ENCODE measurements at regions not wholly inside any gene's neighbourhood (a gene's known extent, or its start where the extent isn't known, plus 50 kb on each side); places are given as distances from the start of the nearest gene placed in this dataset.

DNA sequence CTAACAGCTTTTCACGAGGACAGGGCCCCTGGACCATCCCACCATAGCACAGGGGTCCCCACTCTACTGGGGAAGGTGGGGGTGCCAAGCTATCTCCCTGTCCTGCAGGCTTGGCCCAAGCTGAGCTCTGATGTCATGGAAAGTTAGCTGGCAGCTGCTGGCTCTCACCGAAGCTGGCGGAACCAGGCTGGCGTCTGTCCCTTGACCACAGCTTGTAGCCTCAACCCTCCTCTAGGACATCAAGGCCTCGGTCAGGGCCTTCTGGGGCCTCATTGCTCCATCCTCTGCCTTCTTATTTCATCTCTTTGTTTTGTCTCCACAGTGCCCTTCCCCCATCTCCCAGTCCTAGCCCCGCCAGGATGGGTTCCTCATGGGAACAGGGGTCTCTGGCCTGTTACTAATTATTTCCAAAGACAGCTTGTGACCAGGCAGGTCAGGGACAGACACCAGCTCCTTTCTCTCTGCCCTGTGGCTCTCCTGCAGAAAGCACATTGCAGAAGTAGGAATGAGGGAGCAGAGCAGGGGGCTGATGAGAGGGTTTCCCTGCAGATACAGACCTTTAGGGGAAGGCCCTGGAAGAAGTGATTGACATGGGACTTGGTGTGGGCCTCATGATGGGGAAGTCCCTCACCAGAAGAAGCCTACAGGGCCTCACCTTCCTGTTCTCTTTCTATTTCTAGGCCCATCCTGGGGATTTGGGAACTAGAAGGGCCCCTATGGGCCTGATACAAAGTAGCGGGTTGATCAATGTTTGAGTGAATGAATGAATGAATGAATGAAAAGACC is 97.5 kb upstream of the ALX4 start:
- TF ChIP-seq, protein P1, sequence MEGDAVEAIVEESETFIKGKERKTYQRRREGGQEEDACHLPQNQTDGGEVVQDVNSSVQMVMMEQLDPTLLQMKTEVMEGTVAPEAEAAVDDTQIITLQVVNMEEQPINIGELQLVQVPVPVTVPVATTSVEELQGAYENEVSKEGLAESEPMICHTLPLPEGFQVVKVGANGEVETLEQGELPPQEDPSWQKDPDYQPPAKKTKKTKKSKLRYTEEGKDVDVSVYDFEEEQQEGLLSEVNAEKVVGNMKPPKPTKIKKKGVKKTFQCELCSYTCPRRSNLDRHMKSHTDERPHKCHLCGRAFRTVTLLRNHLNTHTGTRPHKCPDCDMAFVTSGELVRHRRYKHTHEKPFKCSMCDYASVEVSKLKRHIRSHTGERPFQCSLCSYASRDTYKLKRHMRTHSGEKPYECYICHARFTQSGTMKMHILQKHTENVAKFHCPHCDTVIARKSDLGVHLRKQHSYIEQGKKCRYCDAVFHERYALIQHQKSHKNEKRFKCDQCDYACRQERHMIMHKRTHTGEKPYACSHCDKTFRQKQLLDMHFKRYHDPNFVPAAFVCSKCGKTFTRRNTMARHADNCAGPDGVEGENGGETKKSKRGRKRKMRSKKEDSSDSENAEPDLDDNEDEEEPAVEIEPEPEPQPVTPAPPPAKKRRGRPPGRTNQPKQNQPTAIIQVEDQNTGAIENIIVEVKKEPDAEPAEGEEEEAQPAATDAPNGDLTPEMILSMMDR (IDR thresholded peaks at IDR 0.05), result no peak
- no peak for TF ChIP-seq CEBPB (IDR thresholded peaks at IDR 0.05)
- TF ChIP-seq POLR2A (IDR thresholded peaks at IDR 0.05; ENCODE audit: low read length), result no peak

Data from A549 (cell line).